Fibroblast of skin of abdomen (primary cell): ENCODE measurements at regions not wholly inside any gene's neighbourhood (a gene's known extent, or its start where the extent isn't known, plus 50 kb on each side); places are given as distances from the start of the nearest gene placed in this dataset.

Source experiments
- DNase-seq: peaks from one replicate; pipeline ENCODE4 v3.0.0-alpha.2; 2013

GRCh38 chr7:25316366-25316765 is 88.1 kb upstream of the NPVF start:
- no peak for DNase-seq

GRCh38 chr7:25318047-25318446 is 89.8 kb upstream of the NPVF start:
- no peak for DNase-seq

- no peak for DNase-seq
These were observed 91.4 kb upstream of the NPVF start for GRCh38 chr7:25319707-25320106.

GRCh38 chr7:25320791-25321190 is 92.5 kb upstream of the NPVF start:
- no peak for DNase-seq

GRCh38 chr7:25321424-25321823 is 93.1 kb upstream of the NPVF start:
- DNase-seq, result no peak

GRCh38 chr7:25322473-25322872 is 94.2 kb upstream of the NPVF start:
- no peak for DNase-seq

GRCh38 chr7:25325186-25325757 is 97.0 kb upstream of the NPVF start:
- no peak for DNase-seq

GRCh38 chr7:25326501-25327156 is 98.3 kb upstream of the NPVF start:
- DNase-seq, result no peak

GRCh38 chr7:25329815-25330214 is 101.5 kb upstream of the NPVF start:
- no peak for DNase-seq

GRCh38 chr7:25333296-25333928 is 105.1 kb upstream of the NPVF start:
- DNase-seq, result no peak

GRCh38 chr7:25347360-25348066 is 119.2 kb upstream of the NPVF start:
- DNase-seq, result no peak

- no peak for DNase-seq
These were observed 119.8 kb upstream of the NPVF start for GRCh38 chr7:25348104-25348503.

- DNase-seq, result no peak
These were observed 121.2 kb upstream of the NPVF start for GRCh38 chr7:25349283-25350017.

GRCh38 chr7:25350041-25350440 is 121.8 kb upstream of the NPVF start:
- DNase-seq, result no peak

- DNase-seq, result no peak
These were observed 123.5 kb upstream of the NPVF start for GRCh38 chr7:25351761-25352160.

- DNase-seq, result no peak
These were observed 124.9 kb upstream of the NPVF start for GRCh38 chr7:25353196-25353595.

- DNase-seq, result no peak
These were observed 125.4 kb upstream of the NPVF start for GRCh38 chr7:25353732-25354131.

- no peak for DNase-seq
These were observed 128.4 kb upstream of the NPVF start for GRCh38 chr7:25356534-25357151.

- DNase-seq, result peak; percentile 48
These were observed 130.6 kb upstream of the NPVF start for GRCh38 chr7:25358926-25359325.

GRCh38 chr7:25359471-25360059 is 131.3 kb upstream of the NPVF start:
- DNase-seq, result peak; percentile 12

GRCh38 chr7:25360451-25360850 is 132.2 kb upstream of the NPVF start:
- DNase-seq, result peak; percentile 13

GRCh38 chr7:25361387-25361786 is 133.1 kb upstream of the NPVF start:
- DNase-seq, result no peak
